Stimulated activated CD4-positive, alpha-beta T cell treated with anti-CD3 and anti-CD28 coated beads, Interleukin-4, amount 100 ng/mL, for 4 hours (primary cell): ENCODE measurements at regions not wholly inside any gene's neighbourhood (a gene's known extent, or its start where the extent isn't known, plus 50 kb on each side); places are given as distances from the start of the nearest gene placed in this dataset.

Source experiments
- DNase-seq, 2 experiments: peaks; one replicate each; pipeline ENCODE4 v3.0.0-alpha.2; 2020

- DNase-seq = no peak
Measured at GRCh38 chr6:12426121-12426520, 136.0 kb downstream of the EDN1 start.

GRCh38 chr6:12431023-12431422, 140.9 kb downstream of the EDN1 start:
- DNase-seq = no peak

- DNase-seq = no peak
Measured at GRCh38 chr6:12436224-12436623, 146.1 kb downstream of the EDN1 start.

- no peak for DNase-seq
Measured at GRCh38 chr6:12436683-12437082, 146.5 kb downstream of the EDN1 start.

GRCh38 chr6:12439296-12439695, 149.1 kb downstream of the EDN1 start:
- no peak for DNase-seq

GRCh38 chr6:12440981-12441380, 150.8 kb downstream of the EDN1 start:
- DNase-seq = no peak

GRCh38 chr6:12442455-12442854, 152.3 kb downstream of the EDN1 start:
- no peak for DNase-seq

GRCh38 chr6:12446394-12446793, 156.2 kb downstream of the EDN1 start:
- no peak for DNase-seq

- no peak for DNase-seq
Measured at GRCh38 chr6:12449447-12449846, 159.3 kb downstream of the EDN1 start.

GRCh38 chr6:12450467-12450866, 160.3 kb downstream of the EDN1 start:
- no peak for DNase-seq

GRCh38 chr6:12456343-12456742, 166.2 kb downstream of the EDN1 start:
- no peak for DNase-seq

- DNase-seq = no peak
Measured at GRCh38 chr6:12457094-12457493, 166.9 kb downstream of the EDN1 start.

GRCh38 chr6:12458558-12458957, 168.4 kb downstream of the EDN1 start:
- DNase-seq = no peak

- no peak for DNase-seq
Measured at GRCh38 chr6:12459945-12460661, 169.9 kb downstream of the EDN1 start.

- DNase-seq = no peak
Measured at GRCh38 chr6:12467706-12468670, 177.8 kb downstream of the EDN1 start.

- no peak for DNase-seq
Measured at GRCh38 chr6:12472601-12473038, 182.5 kb downstream of the EDN1 start.

GRCh38 chr6:12473494-12473893, 183.3 kb downstream of the EDN1 start:
- DNase-seq = no peak

- no peak for DNase-seq
Measured at GRCh38 chr6:12474167-12475140, 184.3 kb downstream of the EDN1 start.

- no peak for DNase-seq
Measured at GRCh38 chr6:12476484-12476883, 186.3 kb downstream of the EDN1 start.

GRCh38 chr6:12477616-12478015, 187.5 kb downstream of the EDN1 start:
- no peak for DNase-seq

- DNase-seq = no peak
Measured at GRCh38 chr6:12478921-12479320, 188.8 kb downstream of the EDN1 start.

GRCh38 chr6:12479451-12479850, 189.3 kb downstream of the EDN1 start:
- no peak for DNase-seq

GRCh38 chr6:12479881-12480280, 189.7 kb downstream of the EDN1 start:
- DNase-seq = no peak
